Activated T-helper 1 cell treated with Interleukin-2 at 50 U/mL for 16 hours (primary cell): ENCODE measurements at regions not wholly inside any gene's neighbourhood (a gene's known extent, or its start where the extent isn't known, plus 50 kb on each side); places are given as distances from the start of the nearest gene placed in this dataset.

ENCODE experiments used
- DNase-seq: peaks from one replicate; pipeline ENCODE4 v3.0.0-alpha.2; 2020; ENCODE audit warnings: low read depth

- DNase-seq: no peak
Measured at GRCh38 chr5:56481428-56482357, 248.6 kb upstream of the ANKRD55 start.

- peak; percentile 27 for DNase-seq
Measured at GRCh38 chr5:56480705-56481427, 247.7 kb upstream of the ANKRD55 start.

GRCh38 chr5:56480078-56480704 lies 247.1 kb upstream of the ANKRD55 start:
- peak; percentile 24 for DNase-seq

- DNase-seq: no peak
Measured at GRCh38 chr5:56479696-56480077, 246.6 kb upstream of the ANKRD55 start.

GRCh38 chr5:56479126-56479525 lies 246.0 kb upstream of the ANKRD55 start:
- no peak for DNase-seq

- DNase-seq: no peak
Measured at GRCh38 chr5:56478062-56478461, 244.9 kb upstream of the ANKRD55 start.

- DNase-seq: no peak
Measured at GRCh38 chr5:56476487-56476856, 243.3 kb upstream of the ANKRD55 start.

GRCh38 chr5:56475689-56476486 lies 242.8 kb upstream of the ANKRD55 start:
- no peak for DNase-seq

GRCh38 chr5:56471707-56472106 lies 238.6 kb upstream of the ANKRD55 start:
- DNase-seq: no peak

GRCh38 chr5:56470007-56470406 lies 236.9 kb upstream of the ANKRD55 start:
- DNase-seq: no peak

- DNase-seq: no peak
Measured at GRCh38 chr5:56468277-56468676, 235.1 kb upstream of the ANKRD55 start.

- no peak for DNase-seq
Measured at GRCh38 chr5:56467176-56467717, 234.1 kb upstream of the ANKRD55 start.

- DNase-seq: no peak
Measured at GRCh38 chr5:56466136-56466816, 233.1 kb upstream of the ANKRD55 start.

GRCh38 chr5:56465769-56466135 lies 232.6 kb upstream of the ANKRD55 start:
- DNase-seq: no peak

- no peak for DNase-seq
Measured at GRCh38 chr5:56464935-56465768, 232.0 kb upstream of the ANKRD55 start.

- DNase-seq: no peak
Measured at GRCh38 chr5:56463944-56464571, 230.9 kb upstream of the ANKRD55 start.

- DNase-seq: no peak
Measured at GRCh38 chr5:56461584-56461983, 228.5 kb upstream of the ANKRD55 start.

- no peak for DNase-seq
Measured at GRCh38 chr5:56460681-56461191, 227.6 kb upstream of the ANKRD55 start.

GRCh38 chr5:56460195-56460546 lies 227.0 kb upstream of the ANKRD55 start:
- no peak for DNase-seq
